ENCODE measurements at regions not wholly inside any gene's neighbourhood (a gene's known extent, or its start where the extent isn't known, plus 50 kb on each side); places are given as distances from the start of the nearest gene placed in this dataset.
"Not testable (repeated sequence)": the region's sequence is repeated elsewhere in the genome, so short reads cannot be mapped to it uniquely, and the experiment has no call there.

DNA sequence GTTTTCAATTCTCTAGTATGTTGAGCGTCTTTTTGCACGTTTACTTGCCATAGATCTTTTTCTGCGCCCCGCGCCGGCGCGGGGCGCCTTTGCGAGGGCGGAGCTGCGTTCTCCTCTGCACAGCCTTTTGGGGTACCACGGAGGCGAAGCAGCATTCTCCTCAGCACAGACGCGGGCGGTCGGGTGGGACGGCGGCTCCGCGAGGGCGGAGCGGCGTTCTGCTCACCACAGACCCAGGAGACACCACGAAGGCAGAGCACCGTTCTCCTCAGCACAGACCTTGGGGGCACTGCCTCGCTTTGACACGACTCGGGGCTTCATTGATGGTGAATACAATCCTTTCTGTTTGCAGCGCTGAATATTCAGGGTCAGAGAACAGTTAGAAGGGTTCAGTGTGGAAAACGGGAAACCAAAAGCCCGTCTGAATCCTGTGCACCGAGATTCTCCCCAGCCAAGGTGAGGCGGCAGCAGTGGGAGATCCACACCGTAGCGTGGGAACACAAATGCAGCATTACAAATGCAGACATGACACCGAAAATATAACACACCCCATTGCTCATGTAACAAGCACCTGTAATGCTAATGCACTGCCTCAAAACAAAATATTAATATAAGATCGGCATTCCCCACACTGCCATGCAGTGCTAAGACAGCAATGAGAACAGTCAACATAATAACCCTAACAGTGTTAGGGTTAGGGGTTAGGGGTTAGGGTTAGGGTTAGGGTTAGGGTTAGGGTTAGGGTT, 190.7 kb upstream of the VIPR2 start:
- not testable (repeated sequence) for DNase-seq (ENCODE audit: low spot score)

GRCh38 chr7:159332854-159333479, 188.3 kb upstream of the VIPR2 start:
- DNase-seq (ENCODE audit: low spot score) = not testable (repeated sequence)

DNA sequence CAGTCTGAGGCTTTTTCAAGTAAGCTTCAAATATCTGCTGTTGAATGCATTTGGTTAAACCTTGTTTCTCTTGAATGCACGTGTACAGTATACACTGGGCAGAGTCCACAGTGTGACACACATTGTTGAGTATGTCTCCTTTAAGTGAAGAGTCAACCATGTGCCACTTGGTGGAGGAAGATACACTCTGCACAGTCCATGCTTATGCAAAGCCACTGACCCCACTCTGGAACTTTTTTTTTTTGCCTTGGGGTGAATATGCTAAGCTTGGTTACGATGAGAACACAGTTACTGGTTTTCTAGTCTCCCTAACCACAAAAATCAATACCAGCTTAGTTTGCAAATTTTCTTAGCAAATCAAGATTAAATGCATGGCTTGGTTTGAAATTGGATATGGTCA, 186.8 kb upstream of the VIPR2 start:
- DNase-seq (ENCODE audit: low spot score) = no peak

- no peak for DNase-seq (ENCODE audit: low spot score)
Observed at GRCh38 chr7:159329818-159330378, 185.2 kb upstream of the VIPR2 start.

DNA sequence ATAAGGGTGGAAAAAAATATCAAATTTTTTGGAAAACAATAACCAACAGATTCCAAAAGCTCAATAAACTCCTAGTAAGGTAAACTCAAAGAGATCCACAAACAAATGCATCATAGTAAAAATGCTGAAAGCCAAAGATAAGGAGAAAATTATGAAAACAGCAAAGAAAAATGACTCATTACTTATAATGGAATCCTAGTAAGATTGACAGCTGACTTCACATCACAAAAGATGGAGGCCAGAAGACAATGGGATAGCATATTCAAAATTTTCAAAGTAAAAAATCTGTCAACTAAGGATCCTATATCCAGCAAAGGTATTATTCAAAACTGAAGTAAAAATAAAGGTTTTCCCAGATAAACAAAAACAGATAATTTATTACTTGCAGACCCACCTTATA, 183.4 kb upstream of the VIPR2 start:
- peak; percentile 9 for DNase-seq (ENCODE audit: low spot score)

- no peak for DNase-seq (ENCODE audit: low spot score)
Observed at GRCh38 chr7:159323359-159323758, 178.7 kb upstream of the VIPR2 start.

DNA sequence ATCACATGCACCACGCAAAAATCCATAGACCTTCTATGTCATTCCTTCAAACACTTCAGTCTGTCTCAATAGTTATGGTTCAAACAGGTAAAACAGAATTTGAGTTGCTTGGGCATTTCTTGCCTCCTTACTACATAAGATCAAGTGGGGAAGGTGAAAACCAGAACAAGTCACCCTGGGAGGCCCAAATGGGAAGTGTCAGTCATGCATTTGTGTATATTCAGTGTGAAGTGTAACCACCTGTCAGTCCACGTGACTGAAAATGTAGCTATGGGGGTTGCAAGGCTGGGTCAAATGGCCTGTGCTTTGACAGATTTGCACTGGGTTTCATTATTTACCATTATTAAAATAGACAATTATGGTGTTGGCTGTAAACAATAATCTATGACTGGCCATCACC, 176.6 kb upstream of the VIPR2 start:
- DNase-seq (ENCODE audit: low spot score) = no peak

DNA sequence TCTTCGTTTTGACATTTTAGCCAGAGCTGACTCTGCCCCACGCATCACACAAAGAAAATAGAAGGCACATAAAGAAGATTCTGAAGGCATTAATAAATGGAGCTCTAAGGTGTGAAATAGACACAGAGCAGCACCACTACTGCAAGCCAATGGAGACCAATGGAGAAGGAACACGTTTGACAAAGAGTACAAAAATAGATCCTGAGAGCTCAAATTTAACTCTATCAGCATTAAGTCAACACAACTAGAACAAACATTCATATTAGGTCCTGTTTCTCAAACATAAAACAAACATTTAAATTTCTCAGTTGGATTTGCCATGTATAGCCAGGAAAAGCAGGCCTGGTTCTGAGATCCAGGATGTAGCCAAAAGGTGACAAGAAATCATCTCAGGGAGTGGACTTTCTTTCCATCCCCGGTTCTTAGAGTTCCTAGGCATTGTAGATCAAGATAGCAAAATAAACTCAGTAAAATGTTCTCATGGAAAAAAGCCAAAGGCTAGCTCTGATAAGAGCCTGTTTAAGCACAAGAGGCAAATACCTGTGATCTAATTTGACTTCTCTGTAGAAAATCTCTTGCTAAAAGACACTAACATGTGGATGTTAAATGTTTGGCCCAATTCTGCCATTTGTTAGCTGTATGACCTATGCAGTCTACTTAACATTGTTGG, 174.2 kb upstream of the VIPR2 start:
- no peak for DNase-seq (ENCODE audit: low spot score)

- DNase-seq (ENCODE audit: low spot score) = no peak
Observed at GRCh38 chr7:159317294-159317693, 172.6 kb upstream of the VIPR2 start.

DNA sequence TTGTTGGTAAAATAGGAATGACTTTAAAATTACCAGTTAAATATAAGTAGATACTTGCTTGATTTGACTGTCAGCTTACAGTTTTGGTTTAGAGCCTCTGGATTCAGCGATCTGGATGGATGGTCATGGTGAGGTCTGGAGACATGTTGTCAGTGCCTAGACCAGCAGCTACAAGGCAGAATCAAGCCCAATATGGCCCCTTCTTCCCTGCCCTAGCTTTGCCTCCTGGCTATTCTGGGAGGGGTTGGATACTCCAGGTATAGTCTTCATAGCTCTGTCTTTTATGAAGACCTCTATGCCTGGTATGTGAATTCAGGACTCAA, 166.5 kb upstream of the VIPR2 start:
- no peak for DNase-seq (ENCODE audit: low spot score)

GRCh38 chr7:159310457-159311171, 165.9 kb upstream of the VIPR2 start:
- DNase-seq (ENCODE audit: low spot score) = no peak

- DNase-seq (ENCODE audit: low spot score) = not testable (repeated sequence)
Observed at GRCh38 chr7:159309214-159309613, 164.5 kb upstream of the VIPR2 start.

DNA sequence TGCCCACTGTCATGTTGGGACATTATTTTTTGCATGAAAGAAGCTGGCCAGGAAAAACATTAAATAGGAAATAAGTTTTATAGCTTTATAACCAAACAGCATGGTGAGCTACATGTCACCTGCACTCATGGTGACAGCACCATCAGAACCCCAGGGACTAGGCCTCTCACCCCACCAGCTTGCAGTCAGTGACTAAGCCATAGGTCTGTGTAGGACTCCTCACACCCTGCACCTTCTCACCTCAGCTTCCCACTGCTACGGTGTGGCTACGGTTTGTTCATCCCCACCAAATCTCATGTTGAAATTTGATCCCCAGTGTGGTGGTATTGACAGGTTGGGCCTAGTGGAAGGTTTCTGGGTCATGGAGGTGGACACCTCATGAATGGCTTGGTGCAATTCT, 161.3 kb upstream of the VIPR2 start:
- no peak for DNase-seq (ENCODE audit: low spot score)

- not testable (repeated sequence) for DNase-seq (ENCODE audit: low spot score)
Observed at GRCh38 chr7:159305185-159305584, 160.5 kb upstream of the VIPR2 start.

GRCh38 chr7:159303510-159303909, 158.8 kb upstream of the VIPR2 start:
- not testable (repeated sequence) for DNase-seq (ENCODE audit: low spot score)

DNA sequence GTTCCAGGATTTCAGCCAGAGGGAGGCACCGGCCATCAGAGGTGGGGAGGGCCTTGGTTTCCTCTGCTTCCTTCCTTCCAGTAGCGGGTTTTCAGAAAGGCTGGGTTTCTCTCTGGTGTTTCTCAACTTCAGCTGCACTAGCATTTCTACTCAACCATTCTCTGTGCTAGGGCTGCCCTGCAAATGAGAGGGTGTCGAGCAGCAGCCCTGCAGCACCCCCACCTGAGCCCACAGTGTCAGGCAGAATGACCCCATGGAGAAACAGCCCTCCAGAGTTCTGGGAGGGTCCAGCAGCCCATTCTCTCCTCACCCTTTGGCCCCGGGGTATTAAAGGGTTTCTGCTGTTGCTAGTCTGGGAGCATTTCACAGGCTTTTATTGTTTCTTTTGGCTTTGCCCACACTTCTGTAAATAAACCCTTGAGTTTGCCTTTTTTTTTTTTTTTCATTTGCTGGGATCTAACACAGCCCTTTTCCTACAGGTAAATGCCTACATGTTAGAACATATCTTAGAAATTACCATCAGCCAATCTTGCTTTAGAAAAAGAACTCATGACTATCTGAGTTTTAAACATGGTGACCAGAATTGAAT, 151.5 kb upstream of the VIPR2 start:
- DNase-seq (ENCODE audit: low spot score) = peak; percentile 9

DNA sequence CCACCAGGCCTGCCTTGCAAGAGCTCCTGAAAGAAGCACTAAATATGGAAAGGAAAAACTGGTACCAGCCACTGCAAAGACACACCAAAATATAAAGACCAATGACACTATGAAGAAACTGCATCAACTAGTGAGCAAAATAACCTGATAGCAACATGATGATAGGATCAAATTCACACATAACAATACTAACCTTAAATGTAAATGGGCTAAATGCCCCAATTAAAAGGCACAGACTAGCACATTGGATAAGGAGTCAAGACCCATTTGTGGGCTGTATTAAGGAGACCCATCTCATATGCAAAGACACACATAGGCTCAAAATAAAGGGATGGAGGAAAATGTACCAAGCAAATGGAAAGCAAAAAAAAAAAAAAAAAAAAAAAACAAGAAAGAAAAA, 141.8 kb upstream of the VIPR2 start:
- DNase-seq (ENCODE audit: low spot score) = not testable (repeated sequence)

DNA sequence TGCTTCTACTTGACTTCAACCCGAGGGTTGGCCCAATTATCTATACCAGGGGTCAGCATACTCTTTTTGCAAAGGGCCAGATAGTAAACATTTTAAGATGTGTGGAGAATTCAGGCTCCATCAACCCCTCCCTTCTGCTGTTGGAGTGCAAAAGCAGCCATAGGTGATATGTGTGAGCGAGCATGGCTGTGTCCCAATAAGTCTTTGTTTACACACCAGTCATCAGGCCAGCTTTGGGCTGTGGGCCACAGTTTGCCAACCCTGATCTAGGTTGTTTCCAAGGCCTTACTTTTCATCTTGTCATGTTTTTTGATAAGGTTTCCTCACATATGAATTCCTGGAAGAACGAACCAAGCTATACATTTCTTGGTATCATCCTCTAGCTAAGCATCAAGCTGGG, 136.9 kb upstream of the VIPR2 start:
- no peak for DNase-seq (ENCODE audit: low spot score)

DNA sequence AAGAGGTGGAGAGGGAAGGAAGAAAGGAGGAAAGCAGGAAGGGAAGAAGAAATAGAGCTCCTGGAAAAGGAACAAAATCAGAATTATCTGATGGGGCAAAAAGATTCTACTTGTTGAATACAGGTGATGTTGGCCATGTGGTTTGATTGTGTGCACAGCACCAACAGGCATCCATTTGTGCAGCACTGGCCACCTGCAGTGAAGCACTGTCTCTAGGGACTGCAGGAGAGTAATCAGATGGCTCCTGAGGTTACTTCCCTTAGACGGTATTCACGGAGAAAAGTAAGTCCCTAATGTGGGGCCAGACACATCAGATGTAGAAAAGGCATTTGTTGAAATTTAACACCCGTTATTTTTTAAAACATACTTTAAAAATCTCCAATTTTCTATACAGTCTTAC, 135.3 kb upstream of the VIPR2 start:
- no peak for DNase-seq (ENCODE audit: low spot score)

- no peak for DNase-seq (ENCODE audit: low spot score)
Observed at GRCh38 chr7:159272739-159273138, 128.1 kb upstream of the VIPR2 start.

DNA sequence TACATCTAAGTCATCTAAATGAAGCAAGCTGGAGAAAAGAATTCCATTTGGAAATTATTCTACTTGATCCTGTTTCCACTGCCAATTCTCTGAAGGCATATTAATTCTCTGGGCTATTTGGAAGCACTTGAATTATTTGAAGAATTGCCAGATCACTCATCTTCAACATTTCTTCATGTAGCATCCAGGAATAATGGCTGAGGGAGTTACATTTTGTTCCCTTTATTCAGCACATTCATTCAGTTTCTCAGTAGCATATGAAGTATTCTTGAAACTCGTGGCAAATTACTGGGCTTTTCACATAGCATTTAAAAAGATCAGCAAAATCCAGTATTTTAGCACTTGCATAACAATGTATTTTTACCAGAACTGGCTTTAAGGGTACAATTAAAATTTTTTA, 127.1 kb upstream of the VIPR2 start:
- DNase-seq (ENCODE audit: low spot score) = no peak

DNA sequence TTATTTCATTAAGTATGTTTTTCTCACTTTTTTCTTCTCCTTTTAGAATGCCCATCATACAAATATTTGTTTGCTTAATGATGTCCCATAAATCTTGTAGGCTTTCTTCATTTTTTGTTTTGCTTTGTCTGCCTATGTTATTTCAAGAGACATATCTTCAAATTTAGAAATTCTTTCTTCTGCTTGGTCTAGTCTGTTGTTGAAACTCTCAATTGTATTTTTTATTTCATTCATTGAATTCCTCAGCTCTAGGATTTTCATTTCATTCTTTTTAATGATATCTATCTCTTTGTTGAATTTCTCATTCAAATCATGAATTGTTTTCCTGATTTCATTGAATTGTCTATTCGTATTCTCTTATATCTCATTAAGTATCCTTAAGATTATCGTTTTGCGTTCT, 125.1 kb upstream of the VIPR2 start:
- no peak for DNase-seq (ENCODE audit: low spot score)

Measured in SW480 (cell line).